Activated naive CD4-positive, alpha-beta T cell treated with anti-CD3 and anti-CD28 coated beads, Interleukin-2, amount 50 U/mL, for 16 hours (primary cell): ENCODE measurements at regions not wholly inside any gene's neighbourhood (a gene's known extent, or its start where the extent isn't known, plus 50 kb on each side); places are given as distances from the start of the nearest gene placed in this dataset.
"Not testable (repeated sequence)": the region's sequence is repeated elsewhere in the genome, so short reads cannot be mapped to it uniquely, and the experiment has no call there.

Experiments used
- DNase-seq: peaks from one replicate; pipeline ENCODE4 v3.0.0-alpha.2; 2020

- DNase-seq, result no peak
Observed at GRCh38 chr1:182003953-182004586, 57.4 kb downstream of the ZNF648 start.

GRCh38 chr1:182003025-182003725, 58.3 kb downstream of the ZNF648 start:
- no peak for DNase-seq

- no peak for DNase-seq
Observed at GRCh38 chr1:182002570-182002969, 58.9 kb downstream of the ZNF648 start.

- DNase-seq, result no peak
Observed at GRCh38 chr1:181998858-181999257, 62.7 kb downstream of the ZNF648 start.

GRCh38 chr1:181992072-181992471, 69.4 kb downstream of the ZNF648 start:
- DNase-seq, result no peak

- DNase-seq, result no peak
Observed at GRCh38 chr1:181990728-181991127, 70.8 kb downstream of the ZNF648 start.

- no peak for DNase-seq
Observed at GRCh38 chr1:181989261-181989920, 72.1 kb downstream of the ZNF648 start.

GRCh38 chr1:181987996-181988395, 73.5 kb downstream of the ZNF648 start:
- DNase-seq, result no peak

- DNase-seq, result no peak
Observed at GRCh38 chr1:181987334-181987895, 74.1 kb downstream of the ZNF648 start.

- DNase-seq, result no peak
Observed at GRCh38 chr1:181986907-181987305, 74.6 kb downstream of the ZNF648 start.

GRCh38 chr1:181985936-181986906, 75.3 kb downstream of the ZNF648 start:
- DNase-seq, result no peak

- no peak for DNase-seq
Observed at GRCh38 chr1:181985281-181985680, 76.2 kb downstream of the ZNF648 start.

- no peak for DNase-seq
Observed at GRCh38 chr1:181984006-181984405, 77.5 kb downstream of the ZNF648 start.

- DNase-seq, result no peak
Observed at GRCh38 chr1:181981821-181982220, 79.7 kb downstream of the ZNF648 start.

- no peak for DNase-seq
Observed at GRCh38 chr1:181972256-181972655, 89.3 kb downstream of the ZNF648 start.

- no peak for DNase-seq
Observed at GRCh38 chr1:181971424-181971823, 90.1 kb downstream of the ZNF648 start.

- DNase-seq, result no peak
Observed at GRCh38 chr1:181969902-181970301, 91.6 kb downstream of the ZNF648 start.

- not testable (repeated sequence) for DNase-seq
Observed at GRCh38 chr1:181954696-181955095, 106.8 kb downstream of the ZNF648 start.

GRCh38 chr1:181954178-181954577, 107.3 kb downstream of the ZNF648 start:
- DNase-seq, result not testable (repeated sequence)

- DNase-seq, result no peak
Observed at GRCh38 chr1:181953596-181953995, 107.9 kb downstream of the ZNF648 start.

- DNase-seq, result no peak
Observed at GRCh38 chr1:181951213-181951612, 110.3 kb downstream of the ZNF648 start.

- no peak for DNase-seq
Observed at GRCh38 chr1:181949500-181949899, 112.0 kb downstream of the ZNF648 start.

GRCh38 chr1:181948372-181948771, 113.1 kb downstream of the ZNF648 start:
- no peak for DNase-seq
